ENCODE measurements at regions not wholly inside any gene's neighbourhood (a gene's known extent, or its start where the extent isn't known, plus 50 kb on each side); places are given as distances from the start of the nearest gene placed in this dataset.
"Not testable (repeated sequence)": the region's sequence is repeated elsewhere in the genome, so short reads cannot be mapped to it uniquely, and the experiment has no call there.

DNA sequence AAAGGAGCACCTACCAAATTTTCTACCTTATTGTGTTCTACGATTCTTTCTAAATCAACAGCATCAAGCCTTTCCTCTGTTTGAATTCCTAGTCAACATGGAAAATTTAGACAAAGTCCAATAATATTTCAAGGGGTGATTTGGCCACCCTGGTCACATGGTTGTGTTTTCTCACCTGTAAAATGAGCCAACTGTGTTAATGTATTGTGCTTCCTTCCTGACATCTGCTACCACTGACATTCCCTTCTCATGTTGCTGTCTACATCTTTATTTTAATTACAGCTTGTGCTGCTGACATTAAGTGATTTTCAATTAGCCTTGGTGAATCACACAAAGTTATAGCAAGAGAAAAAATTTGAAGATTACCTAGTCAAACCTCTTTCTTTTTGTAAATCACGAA lies 83.0 kb upstream of the NPSR1 start:
- TF ChIP-seq, protein P1, sequence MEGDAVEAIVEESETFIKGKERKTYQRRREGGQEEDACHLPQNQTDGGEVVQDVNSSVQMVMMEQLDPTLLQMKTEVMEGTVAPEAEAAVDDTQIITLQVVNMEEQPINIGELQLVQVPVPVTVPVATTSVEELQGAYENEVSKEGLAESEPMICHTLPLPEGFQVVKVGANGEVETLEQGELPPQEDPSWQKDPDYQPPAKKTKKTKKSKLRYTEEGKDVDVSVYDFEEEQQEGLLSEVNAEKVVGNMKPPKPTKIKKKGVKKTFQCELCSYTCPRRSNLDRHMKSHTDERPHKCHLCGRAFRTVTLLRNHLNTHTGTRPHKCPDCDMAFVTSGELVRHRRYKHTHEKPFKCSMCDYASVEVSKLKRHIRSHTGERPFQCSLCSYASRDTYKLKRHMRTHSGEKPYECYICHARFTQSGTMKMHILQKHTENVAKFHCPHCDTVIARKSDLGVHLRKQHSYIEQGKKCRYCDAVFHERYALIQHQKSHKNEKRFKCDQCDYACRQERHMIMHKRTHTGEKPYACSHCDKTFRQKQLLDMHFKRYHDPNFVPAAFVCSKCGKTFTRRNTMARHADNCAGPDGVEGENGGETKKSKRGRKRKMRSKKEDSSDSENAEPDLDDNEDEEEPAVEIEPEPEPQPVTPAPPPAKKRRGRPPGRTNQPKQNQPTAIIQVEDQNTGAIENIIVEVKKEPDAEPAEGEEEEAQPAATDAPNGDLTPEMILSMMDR (IDR thresholded peaks at IDR 0.05), result no peak
- DNase-seq, result no peak

DNA sequence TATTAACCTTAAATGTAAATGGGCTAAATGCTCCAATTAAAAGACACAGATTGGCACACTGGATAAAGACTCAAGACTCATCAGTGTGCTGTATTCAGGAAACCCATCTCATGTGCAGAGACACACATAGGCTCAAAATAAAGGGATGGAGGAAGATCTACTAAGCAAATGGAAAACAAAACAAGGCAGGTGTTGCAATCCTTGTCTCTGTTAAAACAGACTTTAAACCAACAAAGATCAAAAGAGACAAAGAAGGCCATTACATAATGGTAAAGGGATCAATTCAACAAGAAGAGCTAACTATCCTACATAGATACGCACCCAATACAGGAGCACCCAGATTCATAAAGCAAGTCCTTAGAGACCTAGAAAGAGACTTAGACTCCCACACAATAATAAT lies 80.1 kb upstream of the NPSR1 start:
- H3K4me3 ChIP-seq; intact Hi-C loops (cut with DNase I); H3K27me3 ChIP-seq (ENCODE audit: low read depth); H3K9me3 ChIP-seq; DNase-seq; H3K27ac ChIP-seq; H3K4me1 ChIP-seq; H3K36me3 ChIP-seq; ATAC-seq: not testable (repeated sequence)

More for the DNA sequence above, 83.0 kb upstream of the NPSR1 start:
- no peak for ATAC-seq
- intact Hi-C loops (cut with DNase I), result no loop called here
- H3K36me3 ChIP-seq, result no peaks in the 10 kb centered on the region
- no peak overlapping the region for H3K27ac ChIP-seq
- no peaks in the 10 kb centered on the region for H3K27me3 ChIP-seq (ENCODE audit: low read depth)
- H3K9me3 ChIP-seq, result no peaks in the 10 kb centered on the region
- H3K4me1 ChIP-seq, result no peaks in the 10 kb centered on the region
- no peak overlapping the region for H3K4me3 ChIP-seq

GRCh38 chr7:34581698-34582097 lies 76.3 kb upstream of the NPSR1 start:
- H3K27me3 ChIP-seq (ENCODE audit: low read depth); H3K4me3 ChIP-seq; intact Hi-C loops (cut with DNase I); H3K27ac ChIP-seq; H3K36me3 ChIP-seq; DNase-seq; H3K4me1 ChIP-seq; H3K9me3 ChIP-seq; ATAC-seq: not testable (repeated sequence)

DNA sequence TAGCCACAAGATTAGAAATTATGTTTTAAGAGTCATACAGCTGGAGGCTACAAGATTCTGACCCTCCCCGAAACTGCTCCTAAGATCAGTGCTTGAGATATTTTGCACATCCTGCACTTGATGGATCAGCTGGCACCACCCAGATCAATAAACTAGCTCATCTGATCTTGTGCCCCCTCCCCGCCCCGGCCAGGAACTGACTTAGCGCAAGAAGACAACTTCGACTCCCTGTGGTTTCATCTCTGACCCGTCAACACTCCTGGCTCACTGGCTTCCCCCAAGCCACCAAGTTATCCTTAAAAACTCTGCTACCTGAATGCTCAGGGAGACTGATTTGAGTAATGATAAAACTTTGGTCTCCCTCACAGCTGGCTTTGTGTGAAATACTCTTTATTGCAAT lies 73.5 kb upstream of the NPSR1 start:
- TF ChIP-seq, protein P1 (IDR thresholded peaks at IDR 0.05), result no peak
- no peak overlapping the region for H3K27ac ChIP-seq
- no peak overlapping the region for H3K4me3 ChIP-seq
- intact Hi-C loops (cut with DNase I), result no loop called here
- DNase-seq (no peak), ATAC-seq (no peak)
- H3K36me3 ChIP-seq, result no peaks in the 10 kb centered on the region
- H3K4me1 ChIP-seq, result no peaks in the 10 kb centered on the region
- no peaks in the 10 kb centered on the region for H3K27me3 ChIP-seq (ENCODE audit: low read depth)
- H3K9me3 ChIP-seq, result no peaks in the 10 kb centered on the region

GRCh38 chr7:34596887-34597286 lies 61.1 kb upstream of the NPSR1 start:
- intact Hi-C loops (cut with DNase I), result no loop called here
- no peaks in the 10 kb centered on the region for H3K4me1 ChIP-seq
- no peak overlapping the region for H3K27ac ChIP-seq
- ATAC-seq (no peak), DNase-seq (no peak)
- H3K27me3 ChIP-seq (ENCODE audit: low read depth), result no peaks in the 10 kb centered on the region
- H3K9me3 ChIP-seq, result no peaks in the 10 kb centered on the region
- no peak overlapping the region for H3K4me3 ChIP-seq
- TF ChIP-seq, protein P1 (IDR thresholded peaks at IDR 0.05), result no peak
- H3K36me3 ChIP-seq, result no peaks in the 10 kb centered on the region

DNA sequence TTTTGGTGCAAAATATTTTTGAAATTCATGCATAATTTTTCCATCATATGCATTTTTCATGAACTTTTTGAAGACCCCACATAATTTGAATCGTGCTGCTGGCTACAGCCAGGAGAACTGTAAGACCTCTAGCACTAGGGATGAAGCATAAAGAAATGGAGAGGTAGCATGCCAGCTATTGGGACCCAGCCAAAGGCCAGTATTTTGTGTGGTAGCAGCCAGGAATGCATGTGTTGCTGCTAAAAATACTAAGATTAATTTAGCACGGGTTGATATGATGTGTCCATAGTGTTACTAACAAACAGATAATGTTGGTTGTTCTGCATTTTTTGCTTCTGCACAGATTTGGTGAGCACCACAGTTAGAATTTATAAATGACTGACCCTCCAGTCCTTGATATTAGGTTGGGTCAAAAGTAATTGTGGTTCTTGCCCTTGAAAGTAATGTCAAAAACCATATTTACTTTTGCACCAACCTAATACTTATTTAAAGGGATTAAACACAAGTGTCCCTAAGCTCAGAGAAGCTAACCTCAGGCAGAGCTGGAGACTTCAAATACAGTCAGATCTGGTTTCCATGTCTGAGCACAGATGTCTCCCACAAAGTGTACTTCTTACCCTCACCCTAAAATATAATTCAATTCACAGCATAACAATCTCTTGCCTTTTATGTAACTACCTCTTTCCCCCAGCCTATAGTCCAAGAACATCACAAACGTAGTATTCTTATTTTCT lies 54.1 kb upstream of the NPSR1 start:
- DNase-seq, result no peak

More for the DNA sequence above, 54.1 kb upstream of the NPSR1 start:
- Histone ChIP-seq H3K4me3 (no peak overlapping the region), H3K27ac (no peak overlapping the region), H3K4me1 (no peaks in the 10 kb centered on the region), H3K36me3 (no peaks in the 10 kb centered on the region), H3K27me3 (ENCODE audit: low read depth) (no peaks in the 10 kb centered on the region), H3K9me3 (no peaks in the 10 kb centered on the region)
- TF ChIP-seq, protein P1 (IDR thresholded peaks at IDR 0.05), result no peak
- ATAC-seq, result no peak
- intact Hi-C loops (cut with DNase I), result no loop called here
